Ovary (tissue), 3 donors: ENCODE measurements at regions not wholly inside any gene's neighbourhood (a gene's known extent, or its start where the extent isn't known, plus 50 kb on each side); places are given as distances from the start of the nearest gene placed in this dataset.

Source experiments
- CTCF ChIP-seq, 3 donors: fragments of 450-650 bp in 2 of 3; fragments of 200-600 bp in 1 of 3; IDR thresholded peaks; one replicate each; pipeline versions ENCODE4 v1.5.1 to v1.8.0; 2016 to 2022; ENCODE audit warnings: antibody characterized with exemption in 3 of 3, mild to moderate bottlenecking in 1 of 3
- EP300 ChIP-seq: sonication (generic); formaldehyde crosslinking; IDR thresholded peaks from one replicate; pipeline ENCODE4 v1.6.1; 2017; ENCODE audit warnings: antibody characterized with exemption
- POLR2A ChIP-seq: fragments of 450-650 bp; IDR thresholded peaks from one replicate; pipeline ENCODE4 v1.6.1; 2017; ENCODE audit warnings: antibody characterized with exemption, mild to moderate bottlenecking, moderate library complexity
- donor health status: DM: no; HTN: no; CAD: no.

- TF ChIP-seq CTCF (IDR thresholded peaks at IDR 0.05) (no peak), EP300 (no peak), POLR2A (no peak)
These were observed 317.5 kb upstream of the EEF2KMT start for GRCh38 chr16:5415123-5415522.
